Neural cell (in vitro differentiated cells): ENCODE measurements at regions not wholly inside any gene's neighbourhood (a gene's known extent, or its start where the extent isn't known, plus 50 kb on each side); places are given as distances from the start of the nearest gene placed in this dataset.
"Not testable (repeated sequence)": the region's sequence is repeated elsewhere in the genome, so short reads cannot be mapped to it uniquely, and the experiment has no call there.

Source experiments
- H2AFZ ChIP-seq: fragments of 200-600, 300-800 bp; sonication (generic), shearing (Covaris generic); 2 replicates; pipeline ENCODE4 v1.6.0; 2014; ENCODE audit warnings: low read depth, mild to moderate bottlenecking, antibody characterized with exemption, low read length, moderate library complexity
- H3F3A ChIP-seq: fragments of 200-600 bp; shearing (Covaris generic); 2 replicates; pipeline ENCODE4 v1.6.1; 2016; ENCODE audit warnings: mild to moderate bottlenecking, moderate library complexity, mixed read lengths, antibody characterized with exemption, low read length; ENCODE audit not compliant: insufficient read depth, poor library complexity, severe bottlenecking
- H3K27ac ChIP-seq: fragments of 200-600, 300-800 bp; sonication (generic), shearing (Covaris generic); 2 replicates; pipeline ENCODE4 v1.5.1; 2014; ENCODE audit warnings: mild to moderate bottlenecking, low read length, moderate library complexity
- H3K27me3 ChIP-seq: fragments of 300-800, 200-600 bp; sonication (generic), shearing (Covaris generic); 2 replicates; pipeline ENCODE4 v1.6.0; 2014; ENCODE audit warnings: mild to moderate bottlenecking, low read depth, low read length, moderate library complexity; ENCODE audit not compliant: insufficient read depth
- H3K36me3 ChIP-seq: fragments of 300-800, 200-600 bp; sonication (generic), shearing (Covaris generic); 2 replicates; pipeline ENCODE4 v1.5.1; 2014; ENCODE audit warnings: mild to moderate bottlenecking, antibody characterized with exemption, low read length, moderate library complexity; ENCODE audit not compliant: insufficient read depth
- H3K4me2 ChIP-seq: fragments of 300-800, 200-600 bp; sonication (generic), shearing (Covaris generic); 2 replicates; pipeline ENCODE4 v1.6.0; 2014; ENCODE audit warnings: mild to moderate bottlenecking, low read length
- H3K4me3 ChIP-seq: fragments of 300-800, 200-600 bp; sonication (generic), shearing (Covaris generic); 2 replicates; pipeline ENCODE4 v1.5.1; 2014; ENCODE audit warnings: mild to moderate bottlenecking, low read length, moderate library complexity
- H3K79me2 ChIP-seq: fragments of 200-600 bp; shearing (Covaris generic); replicated peaks from 2 replicates; pipeline ENCODE4 v1.6.0; 2014; ENCODE audit warnings: mild to moderate bottlenecking, low read length, moderate library complexity; ENCODE audit not compliant: insufficient read depth
- H3K9ac ChIP-seq: fragments of 300-800, 200-600 bp; sonication (generic), shearing (Covaris generic); 2 replicates; pipeline ENCODE4 v1.6.1; 2016; ENCODE audit warnings: mild to moderate bottlenecking, low read length, mixed read lengths
- H3K9me2 ChIP-seq: fragments of 200-600 bp; shearing (Covaris generic); 2 replicates; pipeline ENCODE4 v1.6.1; 2016; ENCODE audit warnings: mild to moderate bottlenecking, low read length, mixed read lengths; ENCODE audit not compliant: insufficient read depth
- H3K9me3 ChIP-seq: fragments of 200-600, 300-800 bp; sonication (generic), shearing (Covaris generic); 2 replicates; pipeline ENCODE4 v1.6.1; 2016; ENCODE audit warnings: mild to moderate bottlenecking, mixed run types, low read length, moderate library complexity, mixed read lengths
- H4K20me1 ChIP-seq: fragments of 200-600 bp; shearing (Covaris generic); 2 replicates; pipeline ENCODE4 v1.6.1; 2016; ENCODE audit warnings: mild to moderate bottlenecking, mixed run types; ENCODE audit not compliant: insufficient read depth
- EP300 ChIP-seq: fragments of 450-650 bp; conservative IDR thresholded peaks from 2 replicates; pipeline ENCODE4 v1.6.1; 2014; ENCODE audit warnings: antibody characterized with exemption, mild to moderate bottlenecking, moderate library complexity; ENCODE audit not compliant: poor library complexity, severe bottlenecking
- EZH2 ChIP-seq: fragments of 200-600, 300-800 bp; shearing (Covaris generic), sonication (generic); IDR thresholded peaks from 2 replicates; pipeline ENCODE4 v1.6.1; 2014; ENCODE audit warnings: antibody characterized with exemption, low read length, borderline replicate concordance, mild to moderate bottlenecking; ENCODE audit not compliant: insufficient read depth, poor library complexity, severe bottlenecking
- MXI1 ChIP-seq: fragments of 450-650 bp; conservative IDR thresholded peaks from 2 replicates; pipeline ENCODE4 v1.6.1; 2014; ENCODE audit warnings: antibody characterized with exemption, mild to moderate bottlenecking; ENCODE audit not compliant: poor library complexity, severe bottlenecking
- POLR2AphosphoS5 ChIP-seq: IDR thresholded peaks from 2 replicates; pipeline ENCODE4 v1.6.1; 2012
- RAD21 ChIP-seq: fragments of 450-650 bp; conservative IDR thresholded peaks from 2 replicates; pipeline ENCODE4 v1.6.1; 2014; ENCODE audit warnings: antibody characterized with exemption, mild to moderate bottlenecking, moderate library complexity
- REST ChIP-seq: IDR thresholded peaks from 2 replicates; pipeline ENCODE4 v1.6.1; 2012; ENCODE audit warnings: borderline replicate concordance
- SMC3 ChIP-seq: fragments of 450-650 bp; conservative IDR thresholded peaks from 2 replicates; pipeline ENCODE4 v1.6.1; 2014; ENCODE audit warnings: antibody characterized with exemption, mild to moderate bottlenecking, moderate library complexity; ENCODE audit not compliant: poor library complexity
- TAF1 ChIP-seq: IDR thresholded peaks from 2 replicates; pipeline ENCODE4 v1.6.1; 2012; ENCODE audit warnings: low read depth
- TF ChIP-seq, protein P1 (sequence below): fragments of 450-650 bp; IDR thresholded peaks from 2 replicates; pipeline ENCODE4 v1.5.1; 2014; ENCODE audit warnings: antibody characterized with exemption, mild to moderate bottlenecking, moderate library complexity; ENCODE audit not compliant: poor library complexity, severe bottlenecking

- Histone ChIP-seq H3K9ac (no peak overlapping the region), H3K4me2 (no peak overlapping the region), H3K36me3 (no peaks in the 10 kb centered on the region), H3K27me3 (no peaks in the 10 kb centered on the region), H3K79me2 (no peaks in the 10 kb centered on the region), H3K27ac (no peak overlapping the region), H4K20me1 (no peaks in the 10 kb centered on the region), H3K9me2 (no peaks in the 10 kb centered on the region), H3K9me3 (no peaks in the 10 kb centered on the region), H2AFZ (no peak overlapping the region), H3F3A (no peaks in the 10 kb centered on the region), H3K4me3 (no peak overlapping the region)
- TF ChIP-seq TAF1 (no peak), MXI1 (no peak), RAD21 (no peak), SMC3 (no peak), POLR2AphosphoS5 (no peak), EZH2 (no peak), REST (no peak), EP300 (no peak)
- TF ChIP-seq, protein P1, sequence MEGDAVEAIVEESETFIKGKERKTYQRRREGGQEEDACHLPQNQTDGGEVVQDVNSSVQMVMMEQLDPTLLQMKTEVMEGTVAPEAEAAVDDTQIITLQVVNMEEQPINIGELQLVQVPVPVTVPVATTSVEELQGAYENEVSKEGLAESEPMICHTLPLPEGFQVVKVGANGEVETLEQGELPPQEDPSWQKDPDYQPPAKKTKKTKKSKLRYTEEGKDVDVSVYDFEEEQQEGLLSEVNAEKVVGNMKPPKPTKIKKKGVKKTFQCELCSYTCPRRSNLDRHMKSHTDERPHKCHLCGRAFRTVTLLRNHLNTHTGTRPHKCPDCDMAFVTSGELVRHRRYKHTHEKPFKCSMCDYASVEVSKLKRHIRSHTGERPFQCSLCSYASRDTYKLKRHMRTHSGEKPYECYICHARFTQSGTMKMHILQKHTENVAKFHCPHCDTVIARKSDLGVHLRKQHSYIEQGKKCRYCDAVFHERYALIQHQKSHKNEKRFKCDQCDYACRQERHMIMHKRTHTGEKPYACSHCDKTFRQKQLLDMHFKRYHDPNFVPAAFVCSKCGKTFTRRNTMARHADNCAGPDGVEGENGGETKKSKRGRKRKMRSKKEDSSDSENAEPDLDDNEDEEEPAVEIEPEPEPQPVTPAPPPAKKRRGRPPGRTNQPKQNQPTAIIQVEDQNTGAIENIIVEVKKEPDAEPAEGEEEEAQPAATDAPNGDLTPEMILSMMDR = no peak
Observed at GRCh38 chr1:194862129-194862528, 1675.7 kb upstream of the B3GALT2 start.

DNA sequence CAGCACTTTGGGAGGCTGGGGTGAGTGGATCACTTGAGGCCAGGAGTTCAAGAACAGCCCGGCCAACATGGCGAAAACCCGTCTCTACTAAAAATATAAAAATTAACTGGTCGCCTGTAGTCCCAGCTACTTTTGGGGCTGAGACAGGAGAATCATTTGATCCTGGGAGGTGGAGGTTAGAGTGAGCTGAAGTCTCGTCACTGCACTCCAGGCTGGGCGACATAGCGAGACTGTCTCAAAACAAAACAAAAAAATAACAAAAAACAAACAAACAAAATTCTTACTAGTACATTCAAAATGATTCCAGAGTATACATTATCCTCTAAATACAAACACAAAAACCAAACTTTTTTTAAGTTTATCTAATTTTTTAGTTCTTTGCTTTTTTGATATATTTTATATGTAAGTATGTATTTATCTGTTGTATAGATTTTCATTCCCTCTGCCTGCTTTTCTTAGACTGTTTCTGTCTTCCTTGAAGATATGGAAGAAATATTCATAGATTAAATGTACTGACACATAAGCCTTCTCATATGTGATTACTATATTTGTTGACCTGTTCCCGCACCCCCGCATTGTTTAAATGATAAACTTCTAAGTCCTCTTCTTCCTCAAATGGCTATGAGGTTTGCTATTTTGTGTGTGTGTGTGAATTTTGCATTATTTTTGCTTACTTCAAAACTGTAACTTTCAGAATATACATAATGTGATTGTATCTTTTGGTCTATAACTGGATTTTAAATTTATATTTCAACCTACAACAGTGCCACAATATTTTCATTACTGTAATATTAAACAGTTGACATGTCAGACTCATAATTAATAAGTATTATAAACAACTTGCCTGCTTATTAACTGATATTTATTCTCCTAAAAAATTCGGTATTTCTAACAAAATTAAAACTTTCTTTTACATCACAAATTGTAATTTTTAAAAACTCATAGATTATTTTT, 1674.1 kb upstream of the B3GALT2 start:
- Histone ChIP-seq H3K36me3 (no peaks in the 10 kb centered on the region), H3K4me3 (no peak overlapping the region), H3K27ac (no peak overlapping the region), H3K9me2 (no peaks in the 10 kb centered on the region), H2AFZ (no peak overlapping the region), H3K9me3 (no peaks in the 10 kb centered on the region), H3K79me2 (no peaks in the 10 kb centered on the region), H3K9ac (no peak overlapping the region), H4K20me1 (no peaks in the 10 kb centered on the region), H3F3A (no peaks in the 10 kb centered on the region), H3K27me3 (no peaks in the 10 kb centered on the region), H3K4me2 (no peak overlapping the region)
- TF ChIP-seq MXI1 = no peak
- TF ChIP-seq REST = no peak

DNA sequence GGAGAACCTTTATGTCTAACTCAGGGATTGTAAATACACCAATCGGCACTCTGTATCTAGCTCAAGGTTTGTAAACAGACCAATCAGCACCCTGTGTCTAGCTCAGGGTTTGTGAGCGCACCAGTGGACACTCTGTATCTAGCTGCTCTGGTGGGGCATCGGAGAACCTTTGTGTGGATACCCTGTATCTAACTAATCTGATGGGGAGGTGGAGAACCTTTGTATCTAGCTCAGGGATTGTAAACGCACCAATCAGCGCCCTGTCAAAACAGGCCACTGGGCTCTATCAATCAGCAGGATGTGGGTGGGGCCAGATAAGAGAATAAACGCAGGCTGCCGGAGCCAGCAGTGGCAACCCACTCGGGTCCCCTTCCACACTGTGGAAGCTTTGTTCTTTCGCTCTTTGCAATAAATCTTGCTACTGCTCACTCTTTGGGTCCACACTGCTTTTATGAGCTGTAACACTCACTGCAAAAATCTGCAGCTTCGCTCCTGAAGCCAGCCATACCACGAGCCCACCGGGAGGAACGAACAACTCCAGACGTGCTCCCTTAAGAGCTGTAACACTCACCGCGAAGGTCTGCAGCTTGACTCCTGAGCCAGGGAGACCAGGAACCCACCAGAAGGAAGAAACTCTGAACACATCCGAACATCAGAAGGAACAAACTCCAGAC, 1673.2 kb upstream of the B3GALT2 start:
- H3K4me2 ChIP-seq, H2AFZ ChIP-seq, H3F3A ChIP-seq, H4K20me1 ChIP-seq, H3K9me3 ChIP-seq, H3K27ac ChIP-seq, H3K4me3 ChIP-seq, H3K79me2 ChIP-seq, H3K27me3 ChIP-seq, H3K9me2 ChIP-seq, H3K36me3 ChIP-seq, H3K9ac ChIP-seq: not testable (repeated sequence)
